GM12874 (cell line): ENCODE measurements at regions not wholly inside any gene's neighbourhood (a gene's known extent, or its start where the extent isn't known, plus 50 kb on each side); places are given as distances from the start of the nearest gene placed in this dataset.

ENCODE experiments used
- TF ChIP-seq, protein P1 (sequence below): IDR thresholded peaks from 2 replicates; pipeline ENCODE4 v1.5.1; 2011; ENCODE audit warnings: low read depth, mild to moderate bottlenecking, control low read depth, low read length, moderate library complexity; ENCODE audit not compliant: insufficient read depth

- TF ChIP-seq, protein P1, sequence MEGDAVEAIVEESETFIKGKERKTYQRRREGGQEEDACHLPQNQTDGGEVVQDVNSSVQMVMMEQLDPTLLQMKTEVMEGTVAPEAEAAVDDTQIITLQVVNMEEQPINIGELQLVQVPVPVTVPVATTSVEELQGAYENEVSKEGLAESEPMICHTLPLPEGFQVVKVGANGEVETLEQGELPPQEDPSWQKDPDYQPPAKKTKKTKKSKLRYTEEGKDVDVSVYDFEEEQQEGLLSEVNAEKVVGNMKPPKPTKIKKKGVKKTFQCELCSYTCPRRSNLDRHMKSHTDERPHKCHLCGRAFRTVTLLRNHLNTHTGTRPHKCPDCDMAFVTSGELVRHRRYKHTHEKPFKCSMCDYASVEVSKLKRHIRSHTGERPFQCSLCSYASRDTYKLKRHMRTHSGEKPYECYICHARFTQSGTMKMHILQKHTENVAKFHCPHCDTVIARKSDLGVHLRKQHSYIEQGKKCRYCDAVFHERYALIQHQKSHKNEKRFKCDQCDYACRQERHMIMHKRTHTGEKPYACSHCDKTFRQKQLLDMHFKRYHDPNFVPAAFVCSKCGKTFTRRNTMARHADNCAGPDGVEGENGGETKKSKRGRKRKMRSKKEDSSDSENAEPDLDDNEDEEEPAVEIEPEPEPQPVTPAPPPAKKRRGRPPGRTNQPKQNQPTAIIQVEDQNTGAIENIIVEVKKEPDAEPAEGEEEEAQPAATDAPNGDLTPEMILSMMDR: no peak
Measured at GRCh38 chr4:188459381-188459780, 320.1 kb downstream of the TRIML1 start.

DNA sequence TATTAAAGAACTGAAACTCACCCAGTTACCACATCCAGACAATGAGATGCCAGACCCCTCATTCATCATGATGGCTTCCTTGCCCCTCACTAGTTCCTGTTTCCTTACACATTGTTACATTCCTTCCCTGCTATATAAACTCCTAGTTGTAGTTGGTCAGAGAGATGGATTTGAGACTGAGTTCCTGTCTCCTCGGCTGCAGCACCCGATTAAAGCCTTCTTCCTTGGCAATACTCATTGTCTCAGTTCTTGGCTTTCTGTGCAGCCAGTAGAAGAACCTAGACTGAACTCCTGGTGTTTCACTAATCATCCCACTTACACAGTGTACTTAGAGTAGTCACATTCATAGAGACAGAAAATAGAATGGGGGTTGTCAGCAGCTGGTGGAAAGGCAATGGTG lies 324.7 kb downstream of the TRIML1 start:
- TF ChIP-seq, protein P1: no peak

- TF ChIP-seq, protein P1: no peak
Measured at GRCh38 chr4:188466001-188466400, 326.8 kb downstream of the TRIML1 start.

- TF ChIP-seq, protein P1: no peak
Measured at GRCh38 chr4:188484256-188484655, 345.0 kb downstream of the TRIML1 start.

GRCh38 chr4:188485906-188486305 lies 346.7 kb downstream of the TRIML1 start:
- TF ChIP-seq, protein P1: no peak

- TF ChIP-seq, protein P1: no peak
Measured at GRCh38 chr4:188492886-188493285, 353.6 kb downstream of the TRIML1 start.

DNA sequence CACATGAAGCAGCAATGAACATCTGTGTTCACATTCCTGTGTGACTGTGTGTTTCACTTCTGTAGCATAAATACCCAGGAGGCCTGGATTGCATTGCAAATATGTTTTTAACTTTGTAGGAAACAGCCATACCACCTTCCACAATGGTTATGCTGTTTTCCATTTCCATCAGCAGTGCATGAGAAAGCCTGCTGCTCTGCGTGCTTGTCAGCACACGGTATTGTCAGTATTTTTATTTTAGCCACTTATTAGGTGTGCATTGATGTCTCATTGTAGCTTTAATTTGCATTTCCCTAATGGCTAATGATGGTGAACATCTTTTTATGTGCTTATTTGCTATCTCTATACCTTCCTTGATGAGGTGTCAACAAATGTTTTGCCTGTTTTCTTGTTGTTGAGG lies 355.9 kb downstream of the TRIML1 start:
- TF ChIP-seq, protein P1: no peak

GRCh38 chr4:188511431-188511830 lies 372.2 kb downstream of the TRIML1 start:
- TF ChIP-seq, protein P1: no peak
